NCI-H2081 treated with DMSO at 0.1 percent for 48 hours (cell line): ENCODE measurements at regions not wholly inside any gene's neighbourhood (a gene's known extent, or its start where the extent isn't known, plus 50 kb on each side); places are given as distances from the start of the nearest gene placed in this dataset.

Source experiments
- DNase-seq: peaks from one replicate; lab custom pipeline; 2025; lab: John Stamatoyannopoulos, UW

DNA sequence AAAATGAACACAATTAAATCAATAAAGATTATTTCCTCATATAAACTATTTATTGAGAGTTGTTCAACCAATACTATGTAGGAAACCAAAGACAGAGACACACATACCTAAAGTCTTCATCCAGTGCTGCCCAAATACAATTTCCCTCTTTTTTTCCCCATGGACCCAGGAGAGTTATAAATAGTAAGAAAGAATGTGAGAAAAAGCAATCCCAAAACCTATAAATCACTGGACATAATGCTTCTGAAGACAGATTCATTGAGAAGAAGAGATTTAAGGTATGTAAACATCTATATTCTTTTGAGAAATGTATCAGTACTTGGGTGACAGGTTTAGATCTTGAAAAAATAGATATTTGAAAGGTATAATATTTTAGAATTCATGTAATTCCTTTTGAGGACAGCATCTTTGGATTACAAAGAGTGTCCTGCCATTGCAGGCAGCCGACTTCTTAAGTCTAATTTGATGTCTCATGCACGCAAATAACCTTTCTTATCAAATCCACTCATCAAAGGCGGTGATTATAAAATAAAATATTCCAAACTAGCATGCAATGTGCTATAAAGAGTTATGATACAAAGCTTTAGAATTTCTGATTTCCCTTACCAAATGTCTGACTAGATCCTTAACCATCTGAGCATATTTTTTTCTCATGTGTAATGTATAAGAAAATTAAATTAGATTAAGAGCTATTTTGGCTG, 739.4 kb downstream of the LIG4 start:
- no peak for DNase-seq

DNA sequence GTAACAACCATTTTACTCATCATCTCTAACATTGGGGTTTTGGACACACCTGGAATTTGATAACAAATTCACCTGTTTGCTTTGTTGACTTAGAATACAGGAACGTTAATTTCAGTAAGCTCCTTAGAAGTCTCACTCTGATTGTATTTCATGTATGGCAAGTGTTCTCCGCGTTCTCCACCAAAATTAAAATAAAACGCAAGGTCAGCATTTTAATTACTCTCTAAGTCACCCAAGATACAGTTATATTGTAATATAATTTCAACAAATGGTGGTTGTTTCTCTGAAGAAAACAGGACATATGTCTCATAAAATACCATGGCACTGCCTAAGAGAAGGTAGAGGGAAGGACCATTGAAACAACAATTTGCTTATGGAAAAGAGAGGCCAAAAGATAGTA, 742.1 kb downstream of the LIG4 start:
- no peak for DNase-seq

DNA sequence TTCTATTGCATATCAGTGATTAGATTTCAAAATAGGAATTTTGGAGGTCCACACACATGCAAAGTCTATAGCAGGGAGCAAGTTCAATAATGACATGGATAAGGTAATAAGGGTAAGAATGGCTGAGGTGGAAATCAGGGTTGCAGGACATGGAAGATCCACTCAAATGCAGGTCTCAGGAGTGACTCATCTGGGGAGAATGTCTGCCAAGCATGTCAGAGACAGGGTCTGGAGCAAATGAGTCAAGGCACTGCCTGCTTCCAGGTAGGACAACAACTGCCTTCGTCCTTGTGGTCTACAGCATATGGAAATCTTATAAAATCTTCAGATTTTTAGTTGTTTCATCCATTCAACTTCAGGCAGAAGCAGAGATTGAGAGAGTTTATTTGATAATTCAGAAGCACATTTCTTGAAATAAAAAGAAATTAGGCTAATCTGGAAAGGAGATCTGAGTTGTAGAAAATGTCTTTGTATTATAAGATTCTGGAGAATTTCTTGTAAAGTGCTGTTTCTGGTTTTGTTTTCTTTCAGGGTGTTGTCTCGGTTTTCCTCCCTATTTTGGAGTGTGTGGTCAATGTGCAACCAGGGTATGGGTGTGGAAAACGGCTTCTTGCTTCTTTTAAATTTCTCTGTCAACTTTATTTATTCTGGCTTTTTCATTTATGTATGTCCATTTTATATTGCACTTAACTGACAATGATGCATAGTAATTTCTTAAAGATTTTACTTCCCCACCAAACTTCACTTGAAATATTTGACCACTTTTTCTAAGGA, 748.8 kb downstream of the LIG4 start:
- no peak for DNase-seq

DNA sequence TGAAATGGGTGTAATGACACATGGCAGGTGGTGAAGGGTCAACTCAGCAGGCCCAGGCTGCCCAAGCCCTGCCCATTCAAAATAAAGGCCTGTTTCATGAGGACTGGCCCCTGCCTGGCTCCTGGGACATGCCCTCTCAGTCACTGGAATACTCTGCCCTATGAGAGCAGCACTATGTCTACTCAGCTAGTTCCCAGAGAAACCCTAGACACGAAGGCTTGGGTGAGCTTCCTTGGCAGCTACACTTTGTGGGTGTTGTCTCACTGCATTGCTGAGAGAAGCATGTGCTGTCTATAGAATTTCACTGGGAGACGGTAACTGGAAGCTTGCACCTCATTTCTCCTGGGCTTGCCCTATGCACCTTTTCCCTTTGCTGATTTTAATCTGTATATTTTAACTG, 752.8 kb downstream of the LIG4 start:
- no peak for DNase-seq

DNA sequence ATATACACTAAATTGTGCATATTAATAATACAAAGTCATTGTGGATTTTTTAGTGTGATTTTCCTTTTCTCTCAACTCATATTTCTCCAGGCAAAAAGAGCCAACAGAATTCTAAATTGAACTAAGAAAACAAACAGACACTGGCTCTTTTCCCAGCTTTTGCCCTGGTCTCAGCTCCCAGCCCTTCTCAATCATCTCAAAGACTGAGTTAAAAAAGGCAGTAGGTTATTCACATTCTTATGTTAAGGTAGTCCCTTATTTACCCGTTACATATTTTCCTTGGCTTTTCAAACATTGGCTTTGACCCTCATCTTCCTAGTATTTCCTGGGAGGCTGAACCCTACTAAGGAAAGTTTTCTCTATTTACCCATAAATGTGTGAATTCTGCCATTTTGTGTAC, 753.6 kb downstream of the LIG4 start:
- no peak for DNase-seq

DNA sequence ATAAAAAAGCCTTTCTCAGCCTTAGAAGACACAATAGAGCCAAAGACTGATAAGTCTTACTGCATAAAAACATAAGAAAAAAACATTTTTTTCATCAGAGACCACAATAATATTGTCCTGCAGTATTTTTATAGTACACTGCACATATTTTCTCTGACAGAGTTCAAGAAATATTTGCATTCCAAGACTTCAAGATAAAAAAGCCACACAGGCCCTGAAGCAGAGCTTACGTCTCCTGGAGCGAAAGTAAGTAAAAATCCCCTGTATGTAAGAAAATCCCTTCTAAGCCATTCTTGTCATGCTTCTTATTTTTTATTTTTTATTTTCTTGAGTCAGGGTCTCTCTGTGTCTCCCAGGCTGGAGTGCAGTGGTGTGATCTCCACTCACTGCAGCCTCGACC, 755.9 kb downstream of the LIG4 start:
- DNase-seq, result no peak

DNA sequence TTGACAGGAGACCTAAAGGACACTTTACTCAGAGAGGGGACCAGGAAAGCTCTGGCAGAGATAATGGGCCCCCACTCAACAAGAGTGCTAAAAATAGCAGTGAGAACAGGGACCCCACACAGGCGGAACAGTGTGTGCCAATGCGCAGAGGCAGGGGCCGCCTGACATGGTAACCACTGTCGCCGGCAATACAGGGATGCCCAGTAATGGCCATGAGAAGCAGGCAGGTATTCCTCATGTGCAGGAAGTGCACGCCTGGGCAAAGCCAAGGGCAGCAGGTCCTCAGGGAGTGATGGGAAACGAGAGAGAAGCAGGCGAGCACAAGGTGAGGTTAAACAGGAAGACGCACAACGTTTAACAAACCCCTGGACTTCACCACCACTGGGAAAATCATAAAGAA, 757.1 kb downstream of the LIG4 start:
- no peak for DNase-seq

DNA sequence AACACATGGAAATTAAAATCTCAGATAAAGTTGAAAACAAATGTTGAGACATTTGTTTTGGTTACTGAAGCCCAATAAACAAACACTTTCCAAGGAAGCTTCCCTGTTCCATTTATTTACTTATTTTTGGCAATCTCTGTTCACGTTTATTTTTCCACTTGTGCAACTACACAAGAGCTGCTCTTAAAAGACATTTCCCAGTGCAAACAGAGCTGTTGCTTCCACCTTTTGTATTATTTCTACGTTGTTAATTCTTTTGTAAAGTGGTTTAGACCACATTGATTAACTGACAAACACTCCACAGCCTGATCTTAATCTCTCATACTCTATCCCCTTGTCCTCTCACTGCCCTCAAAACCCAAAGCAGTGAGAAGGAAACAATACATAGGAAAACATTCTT, 757.6 kb downstream of the LIG4 start:
- DNase-seq, result peak; percentile 51

DNA sequence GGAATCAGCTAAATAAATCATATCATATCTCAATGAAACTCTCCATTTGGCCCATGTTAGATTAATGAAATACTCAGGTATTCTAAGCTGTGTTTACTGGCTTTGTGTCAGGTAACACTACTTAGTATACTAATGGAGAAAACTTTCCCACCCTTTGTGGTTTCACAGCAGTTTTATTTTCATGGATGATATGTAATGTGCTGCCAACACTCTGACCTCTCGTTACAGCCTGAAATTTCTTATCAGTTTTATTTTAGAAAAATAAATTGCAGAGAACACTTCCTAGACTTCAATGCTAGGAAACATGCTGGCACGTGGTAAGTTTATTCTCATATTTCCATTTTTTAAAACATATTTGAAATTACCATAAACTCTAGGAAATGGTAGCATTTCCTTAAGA, 758.9 kb downstream of the LIG4 start:
- no peak for DNase-seq

DNA sequence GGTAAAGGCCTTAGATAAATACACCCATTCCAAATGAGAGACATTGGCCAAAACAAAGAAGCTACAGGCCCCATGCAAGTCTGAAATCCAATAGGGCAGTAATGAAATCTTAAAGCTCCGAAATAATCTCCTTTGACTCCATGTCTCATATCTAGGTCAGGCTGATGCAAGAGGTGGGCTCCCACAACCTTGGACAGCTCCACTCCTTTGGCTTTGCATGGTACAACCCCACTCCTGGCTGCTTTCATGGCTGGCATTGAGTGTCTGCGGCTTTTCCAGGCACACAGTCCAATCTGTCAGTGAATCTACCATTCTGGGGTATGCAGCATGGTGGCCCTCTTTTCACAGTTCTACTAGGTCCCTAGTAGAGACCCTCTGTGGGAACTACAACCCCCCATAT, 762.5 kb downstream of the LIG4 start:
- no peak for DNase-seq

DNA sequence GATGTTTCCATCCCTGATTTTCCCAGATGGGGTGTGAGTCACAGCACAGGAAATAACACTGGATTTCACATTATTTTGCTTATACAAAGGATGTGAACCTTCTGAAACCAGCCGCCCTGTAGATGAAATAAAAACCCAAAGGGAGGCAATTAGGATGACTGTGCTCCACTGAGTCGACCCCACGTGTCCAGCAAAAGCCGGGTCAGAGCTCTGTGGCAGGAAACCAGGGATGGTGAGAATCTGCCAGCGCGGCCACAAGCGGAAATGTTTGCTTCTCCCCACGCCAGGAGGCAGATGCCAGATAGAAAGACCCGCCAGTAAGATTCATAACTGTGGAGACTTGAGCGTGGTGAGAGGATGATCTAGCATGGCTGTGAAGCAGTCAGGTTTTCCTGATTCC, 764.4 kb downstream of the LIG4 start:
- DNase-seq, result no peak

DNA sequence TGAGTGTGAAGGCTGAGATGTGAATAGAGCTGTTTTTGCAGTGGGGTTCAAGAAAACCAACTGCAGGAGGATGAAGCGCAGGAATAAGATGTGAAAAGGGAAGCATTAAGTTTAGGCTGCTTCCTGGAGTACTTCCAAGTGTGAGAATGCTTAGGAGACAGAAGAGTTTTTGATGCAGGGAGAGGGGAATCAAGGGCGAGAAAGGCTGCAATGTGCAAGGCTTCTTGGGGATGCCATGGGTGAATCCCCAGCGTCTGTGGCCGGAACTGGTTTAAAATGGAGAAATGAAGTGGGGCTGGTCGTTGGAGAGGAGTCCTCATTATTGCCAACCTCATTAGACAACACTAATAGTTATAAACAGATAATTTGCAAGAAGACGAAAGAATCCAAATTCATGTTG, 764.9 kb downstream of the LIG4 start:
- DNase-seq, result no peak

DNA sequence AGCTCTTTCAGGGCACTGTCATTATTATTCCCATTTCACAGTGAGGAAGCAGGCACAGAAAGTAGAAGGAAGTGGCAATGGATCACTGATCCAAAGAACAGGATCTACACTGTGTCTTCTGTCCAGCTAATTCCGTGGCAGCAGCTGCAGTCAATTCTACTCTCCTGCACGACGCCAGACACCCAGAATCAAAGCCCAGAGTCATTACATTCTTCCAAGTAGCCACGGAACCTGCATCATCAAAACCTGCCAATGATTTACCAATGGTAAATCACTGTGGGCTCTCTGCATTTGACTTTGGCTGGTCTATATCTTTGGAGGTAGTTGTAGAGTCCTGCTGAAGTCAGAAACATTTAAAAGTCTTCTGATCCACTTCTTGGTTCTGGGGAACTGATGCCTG, 767.7 kb downstream of the LIG4 start:
- no peak for DNase-seq

DNA sequence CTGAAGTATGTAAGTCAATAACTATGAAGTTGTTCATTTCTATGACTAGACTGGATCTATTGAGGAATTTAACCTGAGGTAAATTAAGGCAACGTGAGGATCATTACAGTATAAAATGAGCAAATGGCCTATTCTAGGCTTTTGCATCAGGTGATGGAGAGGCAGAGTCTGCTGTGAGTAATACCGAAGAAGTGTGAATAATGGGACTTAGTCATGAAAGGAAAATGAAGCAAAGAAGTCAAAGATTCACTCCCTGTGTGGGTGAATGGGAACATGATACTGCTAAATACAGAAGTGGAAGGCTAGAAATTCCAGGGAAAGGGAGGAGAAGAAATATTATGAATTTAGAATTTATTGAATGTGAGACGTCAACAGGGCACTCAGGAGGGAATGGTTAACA, 774.1 kb downstream of the LIG4 start:
- DNase-seq, result no peak

DNA sequence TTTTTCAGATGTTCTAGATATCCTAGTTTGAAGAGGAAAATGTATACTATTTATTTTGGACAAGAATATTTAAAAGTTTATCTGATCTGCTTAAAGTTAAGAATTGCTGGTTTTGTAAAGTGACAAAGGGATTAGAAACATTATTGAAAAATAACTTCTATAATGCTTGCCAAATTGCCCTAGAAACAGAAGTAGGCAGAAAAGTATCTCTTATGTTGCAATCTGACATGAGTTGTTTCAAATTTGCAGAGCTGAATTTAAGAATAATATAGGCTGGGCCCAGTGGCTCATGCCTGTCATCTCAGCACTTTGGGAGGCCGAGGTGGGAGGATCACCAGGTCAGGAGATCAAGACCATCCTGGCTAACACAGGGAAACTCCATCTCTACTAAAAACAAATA, 777.1 kb downstream of the LIG4 start:
- DNase-seq, result no peak

DNA sequence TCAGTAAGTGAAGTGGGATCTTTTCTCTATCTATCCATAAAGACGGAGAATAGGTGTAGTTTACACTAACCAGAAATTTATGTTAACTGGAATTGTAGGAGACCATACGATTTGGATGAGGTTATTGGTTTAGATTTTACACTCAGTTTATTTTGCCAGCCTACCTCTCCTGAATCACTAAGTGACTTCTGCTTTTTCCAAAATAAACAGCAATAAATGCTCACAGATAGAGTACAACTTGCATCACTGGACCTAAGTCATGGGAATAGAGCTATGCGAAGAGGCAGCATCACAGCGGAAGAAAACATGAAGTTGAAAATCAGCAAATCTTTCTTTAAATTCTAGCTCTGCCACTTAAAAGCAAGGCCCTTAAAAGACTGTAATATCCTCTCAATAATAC, 781.0 kb downstream of the LIG4 start:
- DNase-seq, result no peak

DNA sequence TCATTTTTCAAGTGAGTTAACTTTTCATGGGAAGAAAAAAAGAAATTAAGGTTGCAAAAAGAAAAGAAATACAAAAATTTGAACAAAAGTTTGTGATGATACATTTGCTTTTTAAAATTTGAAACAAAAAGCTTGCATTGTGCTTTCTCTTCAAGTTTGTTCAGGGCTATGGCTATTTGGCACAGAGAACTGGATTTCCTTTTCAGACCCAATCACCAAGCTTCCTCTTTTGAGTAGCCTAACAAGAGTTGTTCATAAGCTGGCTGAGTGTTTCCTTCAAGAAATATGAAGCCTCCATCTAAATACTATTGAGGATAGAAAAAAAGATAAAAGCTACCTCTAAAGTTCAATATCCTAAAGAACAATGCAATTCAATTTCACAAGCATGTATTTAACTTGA, 787.8 kb downstream of the LIG4 start:
- DNase-seq, result no peak

DNA sequence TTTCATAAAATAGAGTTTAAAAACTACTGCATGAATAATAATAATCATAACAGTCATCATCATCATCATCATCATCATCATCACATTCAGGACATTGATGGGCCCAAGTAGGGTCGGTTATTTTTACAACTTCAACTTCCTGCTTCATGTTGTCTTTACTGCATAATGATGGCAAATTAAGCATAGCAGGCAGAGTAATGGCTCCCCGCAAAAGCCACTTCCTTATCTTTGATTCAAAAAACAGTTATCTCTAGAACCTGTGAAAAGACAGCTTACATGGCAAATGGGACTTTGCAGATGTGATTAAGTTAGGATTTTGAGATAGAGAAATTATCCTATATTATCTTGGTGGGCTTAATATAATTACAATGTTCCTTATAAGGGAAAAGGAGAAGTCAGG, 792.9 kb downstream of the LIG4 start:
- DNase-seq, result no peak

DNA sequence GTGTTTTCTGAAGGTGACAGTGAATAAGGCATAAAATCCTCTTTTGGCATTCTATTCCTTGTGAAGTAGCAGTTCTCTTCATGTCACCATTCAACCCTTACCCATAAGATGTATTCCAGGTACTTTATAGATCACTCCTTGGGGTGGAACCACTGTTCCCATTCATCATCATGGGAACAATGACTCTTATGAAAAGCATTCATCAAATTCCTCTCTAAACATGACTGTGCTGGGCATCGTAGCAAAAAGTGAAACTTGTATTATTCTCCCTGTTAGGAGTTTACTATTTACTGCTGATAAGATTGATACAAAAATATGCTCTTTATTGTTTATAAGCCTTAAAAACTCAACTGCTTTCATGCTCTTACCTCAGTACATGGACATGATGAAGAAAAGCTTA, 793.4 kb downstream of the LIG4 start:
- DNase-seq, result no peak

DNA sequence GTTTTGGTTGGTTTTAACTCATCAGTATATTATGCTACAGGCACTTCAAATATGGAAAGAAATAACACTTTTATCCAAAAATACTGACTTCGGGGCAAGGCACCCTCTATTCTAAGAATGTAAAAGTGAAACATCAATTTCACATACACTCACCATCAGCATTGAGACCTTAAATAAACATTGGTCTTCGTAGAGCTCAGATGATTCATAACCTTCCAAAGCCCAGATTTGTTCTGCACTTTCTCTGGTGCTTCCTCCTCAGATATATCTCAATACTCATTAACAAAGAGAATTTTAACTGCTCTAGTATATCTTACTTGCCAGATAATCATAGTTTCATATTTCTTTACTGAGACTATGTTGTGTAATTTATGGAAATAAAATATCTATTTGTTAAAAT, 794.3 kb downstream of the LIG4 start:
- DNase-seq, result no peak

DNA sequence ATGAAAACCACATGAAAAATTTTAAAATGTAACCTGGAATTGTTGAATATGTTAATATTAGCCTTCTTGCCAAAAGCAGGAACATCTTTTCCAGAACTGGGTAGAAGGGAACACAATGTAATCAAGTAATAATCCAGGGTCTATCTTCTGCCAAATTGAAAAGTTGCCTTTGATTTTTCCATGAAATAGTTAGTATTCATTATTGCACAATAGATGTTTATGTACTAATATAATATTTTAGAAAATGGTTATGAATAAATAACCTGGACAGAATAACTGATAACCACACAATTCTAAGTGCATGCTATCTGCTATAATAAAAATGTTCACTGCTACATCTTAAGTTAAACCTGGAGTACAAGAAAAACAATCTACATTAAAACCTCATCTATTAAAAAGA, 802.3 kb downstream of the LIG4 start:
- no peak for DNase-seq

DNA sequence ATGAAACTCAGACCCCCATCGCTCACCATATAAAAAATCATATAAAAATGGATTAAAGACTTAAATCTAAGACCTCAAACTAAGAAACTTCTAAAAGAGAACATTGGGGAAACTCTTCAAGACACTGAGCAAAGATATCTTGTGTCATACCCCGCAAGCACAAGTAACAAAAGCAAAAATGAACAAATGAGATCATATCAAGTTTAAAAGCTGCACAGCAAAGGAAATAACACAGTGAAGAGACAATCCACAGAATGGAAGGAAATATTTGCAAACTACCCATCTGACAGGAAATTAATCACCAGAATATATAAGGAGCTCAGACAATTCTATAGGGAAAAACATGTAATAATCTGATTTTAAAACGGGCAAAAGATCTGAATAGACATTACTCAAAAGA, 808.3 kb downstream of the LIG4 start:
- DNase-seq, result no peak

DNA sequence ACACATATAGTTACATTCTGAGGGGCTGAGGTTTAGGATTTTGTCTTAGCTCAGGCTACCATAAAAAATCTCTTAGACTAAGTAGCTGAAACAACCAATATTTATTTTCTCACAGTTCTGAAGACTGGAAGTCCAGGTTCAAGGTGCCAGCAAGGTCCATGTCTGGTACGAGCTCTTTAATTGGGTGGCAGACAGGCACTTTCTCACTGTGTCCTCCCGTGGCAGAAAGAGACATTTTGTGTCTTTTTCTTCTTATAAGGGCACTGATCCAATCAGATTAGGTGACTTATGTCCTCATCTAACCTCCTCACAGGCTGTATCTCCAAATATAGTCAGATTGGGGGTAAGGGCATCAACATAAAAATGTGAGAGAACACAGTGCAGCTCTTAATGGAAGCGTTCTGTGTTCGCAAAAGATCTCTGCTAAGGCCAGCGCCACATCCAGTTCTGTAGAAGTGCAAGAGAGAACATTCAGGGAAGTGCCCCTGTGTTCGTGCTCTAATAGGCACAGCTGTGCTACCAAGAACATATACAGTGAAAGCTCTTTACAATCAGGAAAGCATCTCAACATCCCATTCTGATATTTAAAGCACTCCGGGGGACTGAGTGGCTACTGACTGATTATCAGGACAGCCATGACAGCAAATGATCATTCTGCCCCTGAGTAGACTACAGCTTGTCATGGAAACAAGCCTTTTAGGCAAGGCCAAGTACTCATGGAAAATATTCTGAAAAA, 819.2 kb downstream of the LIG4 start:
- no peak for DNase-seq
